Vagina (tissue), 2 donors: ENCODE measurements at regions not wholly inside any gene's neighbourhood (a gene's known extent, or its start where the extent isn't known, plus 50 kb on each side); places are given as distances from the start of the nearest gene placed in this dataset.

ENCODE experiments used
- DNase-seq, 2 donors: peaks; one replicate each; pipeline ENCODE4 v3.0.0-alpha.2; 2017; ENCODE audit errors: extremely low spot score in 2 of 2
- H3K27ac ChIP-seq: fragments of 200-600 bp; sonication (generic); one replicate; pipeline ENCODE4 v1.5.1; 2019
- H3K27me3 ChIP-seq: fragments of 200-600 bp; sonication (generic); one replicate; pipeline ENCODE4 v1.5.1; 2019
- H3K36me3 ChIP-seq, 2 donors: fragments of 200-600 bp; sonication (generic); one replicate each; pipeline ENCODE4 v1.5.1; 2017 to 2019
- H3K4me1 ChIP-seq: fragments of 200-600 bp; sonication (generic); one replicate; pipeline ENCODE4 v1.5.1; 2019
- H3K4me3 ChIP-seq, 2 donors: fragments of 200-600 bp; sonication (generic); 1 replicate in 1 of 2; 2 replicates in 1 of 2; pipeline ENCODE4 v1.5.1; 2016 to 2019
- H3K9me3 ChIP-seq: fragments of 200-600 bp; sonication (generic); one replicate; pipeline ENCODE4 v1.5.1; 2019
- CTCF ChIP-seq, 3 experiments: fragments of 450-650 bp in 2 of 3; fragments of 200-600 bp in 1 of 3; sonication (generic) in 1 of 3; IDR thresholded peaks; one replicate each; pipeline ENCODE4 v1.5.1; 2017 to 2019; ENCODE audit warnings: antibody characterized with exemption in 3 of 3, mild to moderate bottlenecking in 2 of 3, moderate library complexity in 2 of 3
- POLR2A ChIP-seq, 2 donors: fragments of 450-650 bp; IDR thresholded peaks; one replicate each; pipeline ENCODE4 v1.6.1; 2017; ENCODE audit warnings: antibody characterized with exemption in 2 of 2, mild to moderate bottlenecking in 2 of 2, moderate library complexity in 2 of 2
- POLR2AphosphoS5 ChIP-seq, 2 donors: sonication (generic); formaldehyde crosslinking; IDR thresholded peaks; one replicate each; pipeline ENCODE4 v1.9.0; 2017; ENCODE audit warnings: antibody characterized with exemption in 2 of 2, mild to moderate bottlenecking in 2 of 2, low read depth in 1 of 2; ENCODE audit not compliant: insufficient read depth in 1 of 2
- intact Hi-C: fragments of 100-400 bp; cut with DNase I; formaldehyde crosslinking; loops from one replicate; pipeline ENCODE4 v1.15.1; 2023

GRCh38 chr10:78563314-78563713 lies 505.5 kb upstream of the ZMIZ1 start:
- DNase-seq: no peak
- Histone ChIP-seq H3K36me3 (no peaks in the 10 kb centered on the region), H3K4me3 (no peak overlapping the region), H3K27ac (peak overlapping the region; percentile 32), H3K9me3 (no peaks in the 10 kb centered on the region), H3K4me1 (peaks cover 46% of the 10 kb centered on the region), H3K27me3 (no peaks in the 10 kb centered on the region)
- intact Hi-C loops: no loop called here
- no peak for TF ChIP-seq POLR2AphosphoS5 (IDR thresholded peaks at IDR 0.05; ENCODE audit: insufficient read depth in 1 of 2, low read depth in 1 of 2)
- TF ChIP-seq CTCF (IDR thresholded peaks at IDR 0.05): no peak
- TF ChIP-seq POLR2A (IDR thresholded peaks at IDR 0.05): no peak

- Histone ChIP-seq H3K36me3 (no peaks in the 10 kb centered on the region), H3K4me1 (peaks cover 46% of the 10 kb centered on the region), H3K27me3 (no peaks in the 10 kb centered on the region), H3K27ac (peak overlapping the region; percentile 55), H3K9me3 (no peaks in the 10 kb centered on the region), H3K4me3 (no peak overlapping the region)
- no peak for DNase-seq
- intact Hi-C loops: no loop called here
- TF ChIP-seq POLR2AphosphoS5 (IDR thresholded peaks at IDR 0.05; ENCODE audit: insufficient read depth in 1 of 2, low read depth in 1 of 2) (no peak), POLR2A (IDR thresholded peaks at IDR 0.05) (no peak), CTCF (IDR thresholded peaks at IDR 0.05) (no peak)
These were observed 502.9 kb upstream of the ZMIZ1 start for GRCh38 chr10:78565841-78566240.

- Histone ChIP-seq H3K36me3 (no peaks in the 10 kb centered on the region), H3K27ac (peak overlapping the region; percentile 65), H3K27me3 (no peaks in the 10 kb centered on the region), H3K9me3 (no peaks in the 10 kb centered on the region), H3K4me3 (no peak overlapping the region), H3K4me1 (peaks cover 47% of the 10 kb centered on the region)
- intact Hi-C loops: no loop called here
- DNase-seq: no peak
- TF ChIP-seq CTCF (IDR thresholded peaks at IDR 0.05) (no peak), POLR2AphosphoS5 (IDR thresholded peaks at IDR 0.05; ENCODE audit: insufficient read depth in 1 of 2, low read depth in 1 of 2) (peak in 1 of 2 donors; percentile 40), POLR2A (IDR thresholded peaks at IDR 0.05) (no peak)
These were observed 502.3 kb upstream of the ZMIZ1 start for GRCh38 chr10:78566284-78567111.

- Histone ChIP-seq H3K27ac (peak overlapping the region; percentile 65), H3K36me3 (no peaks in the 10 kb centered on the region), H3K4me3 (no peak overlapping the region), H3K27me3 (no peaks in the 10 kb centered on the region), H3K9me3 (no peaks in the 10 kb centered on the region), H3K4me1 (peaks cover 55% of the 10 kb centered on the region)
- intact Hi-C loops: no loop called here
- DNase-seq: no peak
- no peak for TF ChIP-seq CTCF (IDR thresholded peaks at IDR 0.05)
- no peak for TF ChIP-seq POLR2A (IDR thresholded peaks at IDR 0.05)
- no peak for TF ChIP-seq POLR2AphosphoS5 (IDR thresholded peaks at IDR 0.05; ENCODE audit: insufficient read depth in 1 of 2, low read depth in 1 of 2)
These were observed 500.9 kb upstream of the ZMIZ1 start for GRCh38 chr10:78567680-78568455.
